Cardiac muscle cell (in vitro differentiated cells and primary cell): ENCODE measurements at regions not wholly inside any gene's neighbourhood (a gene's known extent, or its start where the extent isn't known, plus 50 kb on each side); places are given as distances from the start of the nearest gene placed in this dataset.

Experiments
- DNase-seq, 2 donors: peaks; one replicate each; pipeline versions ENCODE4 v3.0.0 to v3.0.0-alpha.2; 2010 to 2017; ENCODE audit warnings: low read depth in 1 of 2, low spot score in 1 of 2
- H3K27ac ChIP-seq: fragments of 200-600 bp; sonication (generic); 2 replicates; pipeline ENCODE4 v1.5.1; 2016
- H3K27me3 ChIP-seq: fragments of 200-600 bp; sonication (generic); 2 replicates; pipeline ENCODE4 v1.6.0; 2016; ENCODE audit warnings: control low read depth
- H3K36me3 ChIP-seq: fragments of 200-600 bp; sonication (generic); 2 replicates; pipeline ENCODE4 v1.5.1; 2016; ENCODE audit warnings: control low read depth
- H3K4me1 ChIP-seq: fragments of 200-600 bp; sonication (generic); 2 replicates; pipeline ENCODE4 v1.8.1; 2017; ENCODE audit warnings: low read depth, mild to moderate bottlenecking, mixed run types
- H3K4me3 ChIP-seq: fragments of 200-600 bp; sonication (generic); 2 replicates; pipeline ENCODE4 v1.5.1; 2016; ENCODE audit warnings: mild to moderate bottlenecking
- H3K9me3 ChIP-seq: fragments of 200-600 bp; sonication (generic); 2 replicates; pipeline ENCODE4 v1.5.1; 2017; ENCODE audit warnings: low read depth, mild to moderate bottlenecking, control low read depth
- CTCF ChIP-seq: IDR thresholded peaks from 2 replicates; pipeline ENCODE4 v1.5.1; 2012; ENCODE audit warnings: low read depth, mild to moderate bottlenecking, low read length

- Histone ChIP-seq H3K9me3 (no peaks in the 10 kb centered on the region), H3K4me1 (no peaks in the 10 kb centered on the region), H3K36me3 (no peaks in the 10 kb centered on the region), H3K27me3 (no peaks in the 10 kb centered on the region), H3K27ac (no peak overlapping the region), H3K4me3 (no peak overlapping the region)
- TF ChIP-seq CTCF: no peak
- DNase-seq: no peak
Observed at GRCh38 chr10:61089251-61089650, 145.3 kb upstream of the RHOBTB1 start.

DNA sequence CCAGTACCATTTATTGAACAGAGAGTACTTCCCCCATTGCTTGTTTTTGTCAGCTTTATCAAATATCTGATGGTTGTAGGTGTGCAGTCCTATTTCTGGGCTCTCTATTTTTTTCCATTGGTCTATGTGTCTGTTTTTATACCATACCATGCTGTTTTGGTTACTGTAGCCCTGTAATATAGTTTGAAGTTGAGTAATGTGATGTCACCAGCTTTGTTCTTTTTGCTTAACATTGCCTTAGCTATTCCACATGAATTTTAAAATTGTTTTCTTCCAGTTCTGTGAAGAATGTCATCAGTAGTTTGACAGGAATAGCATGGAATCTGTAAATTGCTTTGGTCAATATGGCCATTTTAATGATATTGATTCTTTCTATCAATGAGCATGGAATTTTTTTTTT, 140.5 kb upstream of the RHOBTB1 start:
- H3K4me3 ChIP-seq: no peak overlapping the region
- TF ChIP-seq CTCF: no peak
- no peak for DNase-seq
- H3K27ac ChIP-seq: no peak overlapping the region
- H3K27me3 ChIP-seq: no peaks in the 10 kb centered on the region
- H3K4me1 ChIP-seq: no peaks in the 10 kb centered on the region
- no peaks in the 10 kb centered on the region for H3K9me3 ChIP-seq
- no peaks in the 10 kb centered on the region for H3K36me3 ChIP-seq

DNA sequence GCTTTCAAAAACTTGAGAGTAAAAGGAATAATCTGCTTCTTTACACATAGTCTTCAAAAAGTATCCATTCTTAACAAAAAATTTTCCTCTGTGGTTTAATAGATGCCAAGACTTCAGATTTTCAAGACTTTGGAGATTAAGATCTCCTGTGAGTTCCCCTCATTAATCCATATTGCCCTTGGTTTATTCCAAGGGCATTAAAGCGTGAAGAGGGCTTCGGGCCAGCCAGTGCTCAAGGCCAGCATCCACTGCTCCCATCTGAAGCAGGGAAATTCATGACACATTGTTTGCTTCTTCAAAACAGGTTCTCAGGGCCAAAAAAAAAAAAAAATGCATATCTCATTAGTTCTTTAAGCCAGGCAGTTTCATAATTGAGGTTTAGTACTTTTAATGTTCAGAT, 137.3 kb upstream of the RHOBTB1 start:
- no peaks in the 10 kb centered on the region for H3K4me1 ChIP-seq
- no peaks in the 10 kb centered on the region for H3K9me3 ChIP-seq
- no peak for TF ChIP-seq CTCF
- H3K4me3 ChIP-seq: no peak overlapping the region
- no peak overlapping the region for H3K27ac ChIP-seq
- no peaks in the 10 kb centered on the region for H3K36me3 ChIP-seq
- H3K27me3 ChIP-seq: no peaks in the 10 kb centered on the region
- no peak for DNase-seq

GRCh38 chr10:61078542-61079275, 134.7 kb upstream of the RHOBTB1 start:
- Histone ChIP-seq H3K4me1 (no peaks in the 10 kb centered on the region), H3K36me3 (no peaks in the 10 kb centered on the region), H3K4me3 (no peak overlapping the region), H3K27me3 (no peaks in the 10 kb centered on the region), H3K9me3 (no peaks in the 10 kb centered on the region), H3K27ac (no peak overlapping the region)
- TF ChIP-seq CTCF: no peak
- DNase-seq: peak in 1 of 2 donors; percentile 6

DNA sequence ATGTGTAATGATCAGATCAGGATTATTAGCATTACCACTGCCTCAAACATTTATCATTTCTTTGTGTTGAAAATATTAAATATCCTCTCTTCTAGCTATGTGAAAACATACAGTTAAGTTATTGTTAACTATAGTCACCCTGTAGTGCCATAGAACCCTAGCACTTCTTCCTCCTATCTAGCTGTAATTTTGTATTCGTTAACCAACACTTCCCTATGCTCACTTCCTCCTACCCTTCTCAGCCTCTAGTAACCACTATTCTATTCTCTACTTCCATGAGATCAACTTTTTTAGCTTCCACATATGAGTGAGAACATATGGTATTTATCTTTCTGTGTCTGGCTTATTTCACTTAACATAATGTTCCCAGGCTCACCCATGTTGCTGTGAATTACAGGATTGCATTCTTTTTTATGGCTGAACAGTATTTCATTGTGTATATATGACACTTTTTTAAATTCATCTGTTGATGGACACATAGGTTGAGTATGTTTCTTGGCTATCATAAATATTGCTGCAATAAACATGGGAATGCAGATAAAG, 132.7 kb upstream of the RHOBTB1 start:
- H3K4me1 ChIP-seq: no peaks in the 10 kb centered on the region
- H3K4me3 ChIP-seq: no peak overlapping the region
- H3K27ac ChIP-seq: no peak overlapping the region
- H3K9me3 ChIP-seq: no peaks in the 10 kb centered on the region
- no peak for DNase-seq
- no peak for TF ChIP-seq CTCF
- no peaks in the 10 kb centered on the region for H3K27me3 ChIP-seq
- H3K36me3 ChIP-seq: no peaks in the 10 kb centered on the region
